SK-N-SH (cell line): ENCODE measurements at regions not wholly inside any gene's neighbourhood (a gene's known extent, or its start where the extent isn't known, plus 50 kb on each side); places are given as distances from the start of the nearest gene placed in this dataset.

Source experiments
- EZH2phosphoT487 ChIP-seq: fragments of 200-600 bp; sonication (generic); IDR thresholded peaks from 2 replicates; pipeline ENCODE4 v1.6.1; 2017; ENCODE audit warnings: low read depth, mixed run types, mild to moderate bottlenecking, antibody characterized with exemption, moderate library complexity, borderline replicate concordance
- GABPA ChIP-seq: IDR thresholded peaks from 2 replicates; pipeline ENCODE4 v1.4.0; 2012; ENCODE audit warnings: low read depth, mild to moderate bottlenecking
- RAD21 ChIP-seq: IDR thresholded peaks from 2 replicates; pipeline ENCODE4 v1.6.1; 2012; ENCODE audit warnings: mild to moderate bottlenecking, low read length
- RXRA ChIP-seq: IDR thresholded peaks from 2 replicates; pipeline ENCODE4 v1.4.0; 2012; ENCODE audit warnings: low read depth, mild to moderate bottlenecking, borderline replicate concordance
- TF ChIP-seq, protein P1 (sequence below): IDR thresholded peaks from 2 replicates; pipeline ENCODE4 v1.4.0; 2012; ENCODE audit warnings: low read depth, borderline replicate concordance
- TF ChIP-seq, protein P2 (sequence below): fragments of 200-600 bp; sonication (generic); IDR thresholded peaks from 2 replicates; pipeline ENCODE4 v1.6.1; 2017; ENCODE audit warnings: antibody characterized with exemption, mild to moderate bottlenecking, moderate library complexity
- TF ChIP-seq, protein P3 (sequence below): IDR thresholded peaks from 2 replicates; pipeline ENCODE4; 2012

DNA sequence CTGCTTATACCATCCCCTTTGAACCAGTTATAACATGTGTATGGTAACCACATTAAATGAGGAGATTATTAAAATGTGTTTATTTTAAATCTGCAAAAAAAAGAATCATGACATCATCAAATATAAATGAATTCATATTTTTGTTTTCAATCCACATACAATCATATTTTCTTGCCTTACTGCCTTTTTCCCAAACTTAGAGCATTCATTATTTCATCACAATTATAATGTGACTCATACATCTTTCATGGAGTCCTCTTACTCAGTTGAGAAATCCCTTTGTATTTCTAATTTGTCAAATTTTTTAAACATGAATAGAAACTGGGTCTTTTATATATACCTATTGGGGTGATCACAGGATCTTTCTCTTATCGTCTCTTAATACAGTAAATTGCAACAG is 909.6 kb downstream of the DSC3 start:
- TF ChIP-seq, protein P1, sequence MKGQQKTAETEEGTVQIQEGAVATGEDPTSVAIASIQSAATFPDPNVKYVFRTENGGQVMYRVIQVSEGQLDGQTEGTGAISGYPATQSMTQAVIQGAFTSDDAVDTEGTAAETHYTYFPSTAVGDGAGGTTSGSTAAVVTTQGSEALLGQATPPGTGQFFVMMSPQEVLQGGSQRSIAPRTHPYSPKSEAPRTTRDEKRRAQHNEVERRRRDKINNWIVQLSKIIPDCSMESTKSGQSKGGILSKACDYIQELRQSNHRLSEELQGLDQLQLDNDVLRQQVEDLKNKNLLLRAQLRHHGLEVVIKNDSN, result no peak
- TF ChIP-seq, protein P2, sequence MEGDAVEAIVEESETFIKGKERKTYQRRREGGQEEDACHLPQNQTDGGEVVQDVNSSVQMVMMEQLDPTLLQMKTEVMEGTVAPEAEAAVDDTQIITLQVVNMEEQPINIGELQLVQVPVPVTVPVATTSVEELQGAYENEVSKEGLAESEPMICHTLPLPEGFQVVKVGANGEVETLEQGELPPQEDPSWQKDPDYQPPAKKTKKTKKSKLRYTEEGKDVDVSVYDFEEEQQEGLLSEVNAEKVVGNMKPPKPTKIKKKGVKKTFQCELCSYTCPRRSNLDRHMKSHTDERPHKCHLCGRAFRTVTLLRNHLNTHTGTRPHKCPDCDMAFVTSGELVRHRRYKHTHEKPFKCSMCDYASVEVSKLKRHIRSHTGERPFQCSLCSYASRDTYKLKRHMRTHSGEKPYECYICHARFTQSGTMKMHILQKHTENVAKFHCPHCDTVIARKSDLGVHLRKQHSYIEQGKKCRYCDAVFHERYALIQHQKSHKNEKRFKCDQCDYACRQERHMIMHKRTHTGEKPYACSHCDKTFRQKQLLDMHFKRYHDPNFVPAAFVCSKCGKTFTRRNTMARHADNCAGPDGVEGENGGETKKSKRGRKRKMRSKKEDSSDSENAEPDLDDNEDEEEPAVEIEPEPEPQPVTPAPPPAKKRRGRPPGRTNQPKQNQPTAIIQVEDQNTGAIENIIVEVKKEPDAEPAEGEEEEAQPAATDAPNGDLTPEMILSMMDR, result no peak
- no peak for TF ChIP-seq EZH2phosphoT487
- TF ChIP-seq, protein P3, sequence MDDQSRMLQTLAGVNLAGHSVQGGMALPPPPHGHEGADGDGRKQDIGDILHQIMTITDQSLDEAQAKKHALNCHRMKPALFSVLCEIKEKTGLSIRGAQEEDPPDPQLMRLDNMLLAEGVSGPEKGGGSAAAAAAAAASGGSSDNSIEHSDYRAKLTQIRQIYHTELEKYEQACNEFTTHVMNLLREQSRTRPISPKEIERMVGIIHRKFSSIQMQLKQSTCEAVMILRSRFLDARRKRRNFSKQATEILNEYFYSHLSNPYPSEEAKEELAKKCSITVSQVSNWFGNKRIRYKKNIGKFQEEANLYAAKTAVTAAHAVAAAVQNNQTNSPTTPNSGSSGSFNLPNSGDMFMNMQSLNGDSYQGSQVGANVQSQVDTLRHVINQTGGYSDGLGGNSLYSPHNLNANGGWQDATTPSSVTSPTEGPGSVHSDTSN, result no peak
- no peak for TF ChIP-seq GABPA
- TF ChIP-seq RAD21, result no peak
- no peak for TF ChIP-seq RXRA
